GM20431 (cell line): ENCODE measurements at regions not wholly inside any gene's neighbourhood (a gene's known extent, or its start where the extent isn't known, plus 50 kb on each side); places are given as distances from the start of the nearest gene placed in this dataset.
"Not testable (repeated sequence)": the region's sequence is repeated elsewhere in the genome, so short reads cannot be mapped to it uniquely, and the experiment has no call there.

Experiments
- in situ Hi-C: fragments of 300-500 bp; cut with MseI, MboI; formaldehyde crosslinking; loops from one replicate; pipeline ENCODE4 v1.15.0; 2020; ENCODE audit warnings: low sequenced_read_pairs; ENCODE audit not compliant: unreplicated experiment

GRCh38 chr21:14830307-14830706 lies 234.5 kb downstream of the NRIP1 start:
- in situ Hi-C loops = no loop called here

GRCh38 chr21:14829685-14830084 lies 235.1 kb downstream of the NRIP1 start:
- in situ Hi-C loops = no loop called here

GRCh38 chr21:14827468-14827867 lies 237.3 kb downstream of the NRIP1 start:
- in situ Hi-C loops = no loop called here

- in situ Hi-C loops = no loop called here
These were observed 238.2 kb downstream of the NRIP1 start for GRCh38 chr21:14826630-14827029.

GRCh38 chr21:14825514-14825974 lies 239.3 kb downstream of the NRIP1 start:
- in situ Hi-C loops = no loop called here

- in situ Hi-C loops = no loop called here
These were observed 240.7 kb downstream of the NRIP1 start for GRCh38 chr21:14824126-14824525.

- in situ Hi-C loops = no loop called here
These were observed 247.5 kb downstream of the NRIP1 start for GRCh38 chr21:14817311-14817710.

- in situ Hi-C loops = no loop called here
These were observed 249.8 kb downstream of the NRIP1 start for GRCh38 chr21:14814991-14815390.

- in situ Hi-C loops = no loop called here
These were observed 250.5 kb downstream of the NRIP1 start for GRCh38 chr21:14814282-14814681.

- in situ Hi-C loops = not testable (repeated sequence)
These were observed 258.1 kb upstream of the SAMSN1 start for GRCh38 chr21:14804170-14804569.

- in situ Hi-C loops = no loop called here
These were observed 251.4 kb upstream of the SAMSN1 start for GRCh38 chr21:14797543-14797942.

- in situ Hi-C loops = no loop called here
These were observed 241.2 kb upstream of the SAMSN1 start for GRCh38 chr21:14787312-14787711.

- in situ Hi-C loops = no loop called here
These were observed 239.6 kb upstream of the SAMSN1 start for GRCh38 chr21:14785679-14786078.

GRCh38 chr21:14773777-14774345 lies 227.7 kb upstream of the SAMSN1 start:
- in situ Hi-C loops = no loop called here

GRCh38 chr21:14771593-14771992 lies 225.5 kb upstream of the SAMSN1 start:
- in situ Hi-C loops = no loop called here

GRCh38 chr21:14768042-14768441 lies 221.9 kb upstream of the SAMSN1 start:
- in situ Hi-C loops = no loop called here

GRCh38 chr21:14767192-14767852 lies 221.2 kb upstream of the SAMSN1 start:
- in situ Hi-C loops = no loop called here

- in situ Hi-C loops = no loop called here
These were observed 220.1 kb upstream of the SAMSN1 start for GRCh38 chr21:14766241-14766640.

- in situ Hi-C loops = no loop called here
These were observed 217.6 kb upstream of the SAMSN1 start for GRCh38 chr21:14763695-14764064.

GRCh38 chr21:14762734-14763694 lies 216.9 kb upstream of the SAMSN1 start:
- in situ Hi-C loops = no loop called here

GRCh38 chr21:14762327-14762726 lies 216.2 kb upstream of the SAMSN1 start:
- in situ Hi-C loops = no loop called here
